Muscle of back (tissue), 3 donors: ENCODE measurements at regions not wholly inside any gene's neighbourhood (a gene's known extent, or its start where the extent isn't known, plus 50 kb on each side); places are given as distances from the start of the nearest gene placed in this dataset.

Experiments
- DNase-seq, 3 donors: peaks; one replicate each; pipeline versions ENCODE4 v3.0.0 to v3.0.0-alpha.2; 2013

DNA sequence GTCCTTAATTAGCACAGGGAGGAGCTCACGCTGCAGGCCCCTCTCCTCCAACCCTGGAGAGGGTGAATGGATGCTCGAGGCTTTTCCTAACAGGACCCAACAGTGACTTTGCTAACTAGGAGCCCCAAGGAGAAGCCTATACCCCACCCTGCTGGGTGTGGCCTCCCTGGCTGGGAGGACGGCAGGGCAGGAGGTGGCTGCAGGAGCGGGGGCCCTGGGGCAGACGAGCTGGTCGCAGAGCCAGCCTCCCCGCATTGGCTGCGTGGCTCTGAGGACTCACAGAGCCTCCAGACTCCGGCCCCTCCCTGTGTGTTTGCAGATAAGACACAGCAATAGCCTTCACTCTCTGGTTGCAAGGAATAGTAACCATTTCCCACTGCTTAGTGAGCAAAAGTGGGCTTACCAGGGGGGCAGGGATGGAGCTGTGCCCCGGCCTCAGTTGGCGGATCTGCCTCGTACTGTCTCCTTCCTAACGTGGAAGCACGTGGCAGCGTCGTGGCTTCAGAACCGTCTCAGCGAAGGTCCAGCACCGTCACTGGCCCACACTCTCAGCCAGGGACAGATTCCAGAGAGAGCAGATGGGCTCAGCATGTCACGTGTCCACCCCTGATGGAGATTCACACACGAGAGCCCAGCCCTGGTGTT lies 1087.5 kb downstream of the BRD1 start:
- no peak for DNase-seq

DNA sequence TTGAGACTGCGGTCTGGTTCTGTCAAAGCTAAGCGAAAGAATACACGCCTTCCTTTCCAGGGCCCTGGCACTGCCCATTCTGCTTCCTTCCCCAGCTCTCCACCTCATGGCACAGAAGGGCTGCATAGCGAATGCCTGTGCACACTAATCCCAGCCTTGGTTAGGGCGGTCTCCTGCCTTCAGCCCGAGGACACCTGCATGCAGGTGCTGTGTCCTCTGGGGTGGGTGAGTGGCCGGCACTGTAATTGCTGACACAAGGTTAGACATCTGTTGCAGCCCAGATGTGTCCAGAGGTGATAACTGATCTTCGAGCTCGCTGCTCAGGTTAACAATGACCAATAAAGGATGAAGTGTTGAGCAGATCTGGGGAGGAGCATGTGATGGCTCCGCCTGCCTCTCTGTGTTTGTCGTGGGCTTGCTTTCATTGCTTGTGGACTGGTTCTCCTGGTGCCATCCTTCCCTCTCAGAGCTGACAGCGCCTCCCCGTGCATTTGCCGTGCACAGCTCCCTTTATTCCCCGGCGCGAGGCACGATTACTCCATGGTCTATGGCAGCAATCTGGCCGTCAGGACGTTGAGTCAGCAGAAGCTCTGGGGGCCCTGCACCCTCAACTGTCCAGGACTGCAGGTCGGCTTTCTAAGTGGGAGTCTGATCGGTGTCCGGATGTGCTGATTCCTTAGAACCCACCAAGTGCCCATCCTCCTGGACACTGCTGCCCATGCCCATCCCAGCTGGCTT lies 1088.2 kb downstream of the BRD1 start:
- DNase-seq, result no peak

DNA sequence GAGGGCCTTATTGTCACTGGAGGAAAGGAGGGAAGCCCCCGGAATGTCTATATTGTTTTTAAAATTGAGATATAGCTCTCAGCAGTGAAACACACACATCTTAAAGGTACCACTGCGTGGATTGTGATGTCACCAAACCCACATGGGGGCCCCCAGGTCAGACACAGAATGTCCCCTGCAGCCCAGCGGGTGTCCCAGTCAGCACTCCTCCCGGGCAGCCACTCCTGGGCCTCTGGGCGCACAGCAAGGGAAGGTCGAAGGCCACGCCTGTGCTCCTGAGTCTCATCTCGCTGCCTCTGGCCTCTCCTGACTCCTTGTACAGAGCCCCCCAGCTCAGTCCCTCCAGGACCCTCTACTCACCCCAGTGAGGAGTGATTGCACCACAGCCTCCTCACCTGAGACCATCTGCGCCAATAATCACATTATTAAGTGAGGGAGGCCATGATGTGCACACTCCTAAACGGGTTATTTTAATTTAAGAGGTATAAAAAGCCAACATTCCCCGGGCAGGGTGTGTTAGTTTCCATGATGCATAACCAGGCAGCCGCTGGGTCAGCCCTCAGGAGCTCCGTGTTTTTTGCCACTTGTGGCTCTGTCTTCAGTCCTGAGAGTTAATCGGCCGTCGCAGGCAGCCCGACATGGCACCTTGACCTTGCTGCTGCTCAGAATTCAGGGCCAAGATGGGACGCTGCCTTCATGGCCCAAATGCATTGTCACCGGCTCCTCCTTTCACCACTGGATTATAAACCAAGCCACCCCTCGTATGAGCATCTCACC lies 1089.3 kb downstream of the BRD1 start:
- DNase-seq, result no peak

DNA sequence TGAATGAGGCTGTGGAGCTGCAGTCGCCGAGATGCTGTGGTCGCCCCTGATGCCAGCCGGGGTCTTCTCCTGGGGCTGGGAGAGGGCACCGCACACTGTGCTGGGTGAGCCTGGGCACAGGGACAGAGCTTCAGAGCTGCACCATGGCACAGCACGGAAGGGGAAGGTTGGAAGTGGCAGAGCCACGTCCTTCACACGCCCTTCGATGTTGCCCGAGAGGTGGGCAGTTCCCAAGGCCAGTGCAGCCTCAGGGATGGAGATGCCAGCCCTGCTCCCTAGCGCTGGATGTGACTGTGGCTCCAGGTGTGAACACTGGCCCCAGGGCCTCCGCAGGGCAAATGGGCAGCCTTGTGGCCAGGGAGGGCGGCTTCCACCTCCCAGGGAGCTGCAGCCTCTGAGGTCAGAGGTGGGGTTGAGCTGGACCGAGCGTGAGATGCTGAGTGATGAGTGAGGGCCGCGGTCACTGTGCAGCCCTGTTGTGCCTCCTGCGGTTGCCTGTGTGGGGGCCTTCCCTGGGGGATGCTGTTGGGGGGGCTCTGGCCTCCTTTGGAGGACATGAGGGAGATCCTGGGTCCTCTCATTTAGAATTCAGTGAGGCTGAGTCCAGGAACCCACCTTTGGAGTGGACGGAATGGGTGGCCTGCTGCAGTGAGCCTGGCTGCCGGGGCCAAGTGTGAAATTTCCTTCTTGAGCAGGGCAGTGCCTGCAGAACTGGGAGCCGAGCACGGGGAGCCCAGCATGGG lies 1090.0 kb downstream of the BRD1 start:
- DNase-seq, result no peak

DNA sequence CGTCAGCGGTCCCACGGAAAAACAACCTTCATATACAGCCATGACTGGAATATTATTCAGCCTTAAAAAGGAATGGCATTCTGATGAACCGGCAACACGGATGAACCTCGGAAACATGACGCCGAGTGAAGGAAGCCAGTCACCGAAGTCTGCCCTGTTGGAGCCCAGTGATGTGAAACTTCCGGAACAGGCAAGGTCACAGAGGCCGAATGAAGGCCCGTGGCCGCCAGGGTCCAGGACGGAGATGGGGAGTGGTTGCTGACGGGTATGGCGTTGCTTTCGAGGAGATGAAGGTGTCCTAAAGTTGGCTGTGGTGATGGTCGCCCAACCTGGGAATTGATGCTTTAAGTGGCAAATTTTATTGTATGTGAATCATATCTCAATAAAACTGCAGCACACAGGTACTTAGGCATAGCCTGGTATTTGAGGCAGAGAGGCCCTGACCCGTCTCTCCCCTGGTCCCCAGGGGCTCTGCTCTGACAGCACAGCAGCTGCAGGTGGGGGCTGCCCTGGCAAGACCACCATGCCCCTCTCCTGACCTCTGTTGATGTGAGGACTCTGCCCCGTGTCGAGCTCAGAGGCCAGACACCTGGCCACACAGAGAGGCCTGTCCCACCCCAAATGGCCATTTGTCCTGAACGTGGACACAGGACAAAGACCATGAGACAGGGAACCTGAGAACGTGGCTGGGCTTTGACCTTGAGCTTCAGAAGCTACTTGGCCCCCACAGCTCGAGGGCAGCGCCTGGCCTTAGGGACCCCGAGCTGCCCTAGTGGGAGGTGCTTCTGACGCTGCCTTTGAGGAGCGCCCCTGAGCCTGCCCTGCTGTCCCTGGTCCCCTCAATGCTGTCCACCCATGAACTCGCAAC lies 1090.8 kb downstream of the BRD1 start:
- no peak for DNase-seq

DNA sequence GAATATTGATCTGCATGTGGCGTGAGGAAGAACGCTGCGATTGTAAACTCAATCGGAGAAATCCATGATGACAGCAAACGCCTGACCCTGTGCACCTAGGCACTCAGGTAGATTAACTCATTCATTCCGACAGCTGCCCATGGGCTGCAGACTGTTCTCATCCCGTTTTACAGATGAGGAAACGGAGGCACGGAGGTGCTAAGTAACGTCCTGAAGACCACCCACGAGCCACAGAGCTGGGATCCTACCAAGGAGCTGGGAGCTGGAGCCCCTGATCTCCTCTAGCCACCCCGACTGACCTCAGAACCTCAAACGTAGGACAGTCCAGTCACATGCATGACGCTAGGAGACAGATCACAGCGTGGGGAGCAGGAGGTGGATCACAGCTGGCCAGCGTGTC lies 1092.7 kb downstream of the BRD1 start:
- no peak for DNase-seq

DNA sequence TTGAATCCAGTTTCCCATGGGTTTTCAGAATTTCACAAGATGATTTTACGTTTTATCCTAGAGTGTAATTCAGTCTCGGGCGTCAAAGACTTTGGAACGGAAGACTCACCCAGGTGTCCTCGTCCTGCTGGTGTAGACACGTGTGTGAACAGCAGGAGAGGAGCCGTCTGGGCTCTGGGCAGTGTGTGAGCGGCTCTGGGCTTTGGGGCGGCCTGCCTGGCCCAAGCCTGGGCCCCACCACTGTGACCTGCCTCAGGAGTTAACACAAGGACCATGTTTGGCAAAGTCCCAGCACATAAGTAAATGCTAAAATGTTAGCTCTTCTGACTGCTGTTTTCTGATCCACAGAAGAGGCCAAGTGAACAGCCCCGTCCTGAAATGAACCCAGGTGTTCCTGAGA lies 1093.3 kb downstream of the BRD1 start:
- DNase-seq, result no peak

DNA sequence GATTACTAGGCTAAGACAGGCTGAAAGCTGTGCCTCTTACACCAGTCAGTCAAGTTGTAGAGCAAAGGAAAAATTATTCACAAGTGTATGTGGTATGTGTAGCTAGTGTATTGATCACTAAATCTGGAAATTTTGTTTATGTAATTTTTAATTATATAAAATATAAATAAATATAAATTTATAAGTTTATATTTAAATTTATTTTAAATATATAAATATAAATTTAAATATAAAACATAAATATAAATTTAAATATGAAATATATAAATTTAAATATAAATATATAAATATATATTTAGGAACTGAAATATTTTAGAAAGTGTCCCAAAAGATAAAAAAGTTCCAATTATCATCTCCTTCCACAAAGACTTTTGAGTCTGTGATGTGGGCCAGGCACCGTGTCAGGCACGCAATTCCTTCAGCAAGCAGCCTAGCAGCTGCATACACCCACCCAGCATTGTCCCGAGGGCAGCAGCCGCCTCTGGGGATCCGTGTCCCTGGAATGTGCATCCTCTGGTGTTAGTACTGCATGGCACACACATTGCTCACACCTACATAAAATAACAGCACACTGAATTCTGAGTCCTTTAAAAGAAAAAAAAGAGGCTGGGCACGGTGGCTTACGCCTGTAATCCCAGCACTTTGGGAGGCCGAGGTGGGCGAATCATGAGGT lies 1098.0 kb downstream of the BRD1 start:
- no peak for DNase-seq

DNA sequence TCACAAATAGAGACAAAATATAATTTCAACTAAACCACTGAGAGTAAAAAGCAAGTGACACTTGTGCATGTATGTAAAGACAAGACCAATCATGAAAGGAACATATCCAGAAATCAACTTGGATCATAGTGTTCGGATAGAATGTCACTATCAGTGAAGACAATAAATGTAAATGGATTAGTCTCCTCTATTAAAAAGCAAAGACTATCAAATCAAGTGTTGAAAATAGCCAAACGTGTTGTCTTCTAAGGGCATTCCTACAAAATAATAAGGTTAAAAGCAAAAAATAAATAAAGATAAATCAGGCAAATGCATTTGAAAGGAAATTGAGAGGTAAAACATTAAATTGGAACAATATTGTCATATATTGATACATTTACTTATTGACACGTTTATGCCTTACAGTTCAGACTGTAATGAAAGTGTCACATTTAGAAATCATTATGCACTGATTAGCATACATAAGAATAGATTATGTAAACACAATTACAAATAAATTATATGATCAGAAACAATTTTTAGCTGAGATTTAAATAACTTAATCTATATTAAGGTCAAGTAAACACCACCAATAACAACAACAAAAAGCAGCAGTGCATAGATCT lies 1100.1 kb downstream of the BRD1 start:
- no peak for DNase-seq

DNA sequence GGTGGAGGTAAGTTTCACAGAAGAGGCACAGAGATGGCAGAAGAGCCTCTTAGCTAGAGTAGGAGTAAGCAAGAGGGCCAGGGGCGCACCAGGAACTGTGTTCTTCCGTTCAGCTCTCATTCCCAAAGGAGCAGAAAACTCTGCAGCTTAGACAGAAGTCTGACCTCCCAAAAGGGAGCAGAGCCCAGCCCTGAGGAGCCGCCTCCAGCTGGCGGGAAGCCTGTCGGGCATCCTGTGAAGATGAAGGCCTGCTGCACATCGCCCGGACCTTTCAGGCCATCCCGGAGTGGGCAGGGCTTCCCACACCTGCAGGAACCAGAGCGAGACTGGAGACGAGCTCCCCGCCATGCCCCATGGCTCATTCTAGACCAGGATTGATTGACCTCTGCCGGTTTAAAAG lies 1102.8 kb downstream of the BRD1 start:
- DNase-seq, result no peak

DNA sequence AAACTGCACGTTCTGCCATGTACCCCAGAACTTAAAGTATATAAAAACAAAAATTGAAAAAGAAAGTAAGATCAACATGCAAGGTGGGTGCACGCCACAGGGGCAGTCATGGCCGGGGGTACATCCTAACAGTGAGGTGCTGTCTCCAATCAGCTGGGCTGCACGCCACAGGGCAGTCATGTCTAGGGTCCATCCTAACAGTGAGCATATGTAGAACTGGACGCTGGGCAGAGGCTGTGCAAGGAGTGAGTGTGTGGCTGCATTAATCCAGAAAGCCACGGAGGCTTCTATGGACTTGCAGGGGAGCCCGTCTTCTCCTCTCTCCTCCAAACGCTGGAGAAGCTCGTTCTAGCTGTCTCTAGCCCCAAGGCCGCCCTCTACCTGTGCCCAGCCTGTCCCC lies 1105.0 kb downstream of the BRD1 start:
- DNase-seq, result no peak

DNA sequence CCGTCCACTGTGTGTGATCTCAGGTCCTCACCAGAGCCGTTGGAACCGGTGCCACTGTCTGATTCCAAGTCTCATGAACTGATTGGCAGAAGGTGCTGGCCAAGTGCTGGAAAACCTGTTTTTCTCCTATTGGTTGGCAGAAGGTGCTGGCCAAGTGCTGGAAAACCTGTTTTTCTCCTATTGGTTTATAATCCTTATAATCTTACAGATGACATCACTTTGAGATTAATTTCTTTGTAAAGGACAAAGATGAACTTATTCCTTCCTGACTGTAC lies 1106.3 kb downstream of the BRD1 start:
- DNase-seq, result no peak

DNA sequence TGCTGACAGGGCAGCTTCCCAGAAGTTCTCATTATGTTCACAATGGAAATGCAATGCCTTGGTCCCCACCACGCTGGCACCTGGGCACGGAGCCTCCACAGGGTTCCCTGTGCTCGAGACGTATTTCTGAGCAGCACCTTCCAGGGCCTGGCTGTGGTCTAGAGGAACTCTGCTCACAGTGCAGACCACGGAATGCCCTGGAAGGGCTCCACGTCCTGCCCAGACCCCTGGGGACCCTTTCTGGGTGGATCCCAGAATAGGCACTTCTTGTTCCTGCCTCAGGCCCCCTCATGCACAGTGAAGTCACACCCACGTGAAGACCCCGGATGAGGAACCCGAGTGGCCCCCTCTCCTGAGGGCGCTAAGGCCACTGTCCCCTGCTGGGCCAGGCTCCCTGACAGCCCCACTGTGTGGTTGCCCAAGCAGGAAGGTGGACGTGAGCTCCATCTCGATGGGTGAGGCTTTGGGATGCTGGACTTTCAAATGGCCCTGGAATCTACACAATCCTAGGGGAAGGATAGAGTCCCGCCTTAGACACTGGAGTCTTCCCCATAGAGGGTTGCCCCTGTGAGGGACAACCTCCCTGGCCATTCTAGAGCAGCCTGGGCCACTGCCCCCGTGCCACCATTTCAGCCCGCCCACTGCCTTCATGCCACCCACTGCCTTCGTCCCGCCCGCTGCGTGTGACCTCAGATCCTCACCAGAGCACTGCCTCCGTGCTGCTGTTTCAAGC lies 1106.8 kb downstream of the BRD1 start:
- DNase-seq, result no peak

DNA sequence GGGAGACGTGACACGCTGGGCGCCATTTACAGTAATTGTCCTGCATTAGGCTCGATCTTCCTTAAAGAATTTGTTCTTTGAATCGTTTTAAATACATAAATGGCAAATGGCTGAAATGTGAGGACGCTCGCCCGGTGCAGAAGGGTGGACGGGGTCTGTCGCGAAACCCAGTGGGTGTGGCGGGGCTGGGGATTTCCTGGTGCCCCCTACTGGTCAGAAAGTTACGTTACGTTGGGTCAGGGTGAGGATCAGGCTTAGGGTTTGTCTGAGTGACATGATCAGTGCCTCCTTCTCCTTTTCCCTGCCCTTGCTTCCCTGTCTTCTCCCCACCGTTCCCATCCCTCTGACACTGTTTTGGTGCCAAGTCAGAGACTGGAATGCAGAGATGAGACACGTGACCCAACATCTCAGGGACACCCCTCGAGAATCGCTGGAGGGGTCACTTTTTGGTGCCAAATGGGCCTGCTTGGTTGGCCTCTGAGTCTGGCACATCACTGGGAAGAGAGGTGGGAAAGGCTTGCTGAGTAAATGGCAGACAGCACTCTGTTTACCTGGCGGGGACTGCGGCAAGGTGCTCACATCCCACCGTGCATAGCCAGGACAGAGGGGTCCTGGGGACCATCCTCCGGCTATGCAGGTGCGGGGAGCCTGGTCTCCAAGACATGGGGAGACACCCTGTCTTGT lies 1107.6 kb downstream of the BRD1 start:
- DNase-seq, result no peak

DNA sequence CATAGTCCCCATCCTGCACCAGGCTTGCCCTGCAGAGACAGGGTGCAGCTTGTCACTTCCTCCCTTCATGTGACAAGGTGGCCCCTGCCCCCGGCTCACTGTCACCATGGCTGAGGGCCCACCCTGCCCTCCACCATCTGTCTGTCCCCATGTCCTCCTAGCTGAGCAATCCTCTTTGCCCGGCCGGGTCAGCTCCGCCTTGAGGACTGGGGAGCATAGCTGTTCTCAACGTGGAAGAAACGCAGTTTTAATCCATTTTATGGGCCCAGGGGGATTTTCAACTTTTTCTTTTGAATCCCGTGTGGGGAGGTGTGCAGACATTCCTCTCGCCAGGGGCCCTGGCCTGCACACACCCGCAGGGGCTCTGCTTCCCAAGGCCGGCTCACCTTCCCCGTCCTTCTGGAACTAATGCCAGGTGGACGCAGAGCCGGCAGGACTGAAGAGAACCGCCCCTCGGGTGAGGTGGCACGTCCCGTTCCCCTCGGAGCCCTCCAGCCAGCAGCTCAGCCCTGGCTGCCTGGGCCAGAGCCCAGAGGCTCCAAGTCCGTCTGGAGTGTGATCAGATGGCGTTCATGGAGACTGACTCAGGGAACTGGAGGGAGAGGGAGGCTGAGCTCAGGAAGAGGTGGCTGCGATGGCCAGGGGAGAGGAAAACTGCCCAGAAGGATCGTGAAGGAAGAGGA lies 1108.7 kb downstream of the BRD1 start:
- peak in 1 of 3 donors; percentile 20 for DNase-seq

DNA sequence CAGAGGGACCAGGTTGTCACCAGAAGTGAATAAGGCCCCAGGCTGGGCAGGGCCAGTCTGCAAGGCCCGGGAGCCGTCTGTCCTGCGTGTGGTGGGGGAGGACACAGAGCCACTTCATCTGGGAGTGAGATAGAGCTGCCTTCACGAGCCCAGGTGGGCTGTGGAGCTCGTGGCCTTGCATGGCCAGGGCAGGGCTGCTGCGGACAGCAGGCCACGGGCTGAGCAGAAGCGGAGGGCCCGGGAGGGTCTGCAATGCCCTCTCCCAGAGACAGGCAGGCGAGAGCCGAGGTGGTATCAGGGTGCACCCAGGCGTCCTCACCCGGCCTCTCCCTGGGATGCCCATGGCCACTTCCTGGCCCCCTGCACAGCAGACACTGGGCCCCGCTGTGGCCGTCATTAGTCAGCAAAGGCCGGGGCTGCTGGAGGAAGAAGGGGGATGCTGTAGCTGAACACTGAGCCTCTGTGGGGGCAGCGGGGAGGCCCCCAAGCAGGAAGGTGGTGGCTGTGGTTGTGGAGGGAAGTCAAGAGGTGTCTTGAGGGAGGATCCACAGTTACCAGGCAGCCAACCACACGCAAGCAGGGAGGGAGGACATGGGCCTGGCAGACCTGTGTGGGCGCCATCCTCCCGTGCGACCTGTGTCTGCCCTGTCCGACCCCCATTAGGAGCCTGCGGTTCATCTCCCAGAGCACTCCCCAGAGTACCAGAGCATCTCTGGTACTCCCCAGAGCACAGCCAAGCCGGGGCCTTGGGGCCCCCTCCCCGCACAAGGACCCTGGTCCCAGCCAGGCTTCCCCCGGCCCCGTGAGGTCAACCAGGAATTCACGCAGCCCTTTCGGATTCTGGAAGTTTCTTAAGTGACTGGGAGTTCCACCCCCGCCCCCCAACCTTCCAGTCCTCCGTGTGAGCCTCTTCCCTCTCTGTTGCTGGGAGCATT lies 1109.5 kb downstream of the BRD1 start:
- no peak for DNase-seq

DNA sequence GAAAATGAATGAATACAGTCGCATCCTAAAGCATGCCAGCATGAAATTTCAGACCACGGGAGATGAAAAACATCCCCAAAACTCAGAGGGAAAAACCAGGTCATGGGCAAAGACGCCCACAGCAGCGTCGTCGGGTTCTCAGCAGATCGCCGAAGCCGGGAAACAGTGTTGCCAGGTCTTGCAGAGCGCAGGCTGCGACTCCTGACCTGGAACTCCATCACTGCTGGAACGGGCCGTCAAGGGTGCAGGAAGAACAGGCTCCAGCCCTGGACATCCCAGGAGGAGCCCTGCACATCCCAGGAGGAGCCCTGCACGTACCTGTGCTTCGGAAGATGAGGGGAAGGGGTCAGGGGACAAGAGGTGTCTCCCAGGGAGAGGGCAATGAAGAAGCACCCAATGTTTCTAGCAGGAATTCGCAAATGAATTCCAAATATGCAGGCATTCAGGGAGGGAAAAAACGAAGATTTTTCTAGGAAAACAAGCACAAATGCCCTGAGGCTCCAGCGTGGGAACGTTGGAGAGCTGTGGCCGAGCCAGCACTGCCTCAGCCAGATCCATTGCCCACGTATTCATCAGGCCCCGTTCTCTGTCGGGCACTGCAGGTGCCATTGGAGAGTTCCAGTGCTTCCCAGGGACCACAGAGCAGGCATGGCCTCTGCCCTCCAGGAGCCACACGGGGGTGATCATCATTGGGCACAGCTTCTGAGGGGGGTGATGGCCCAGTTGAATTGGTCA lies 1110.4 kb downstream of the BRD1 start:
- no peak for DNase-seq
